ENCODE measurements at regions not wholly inside any gene's neighbourhood (a gene's known extent, or its start where the extent isn't known, plus 50 kb on each side); places are given as distances from the start of the nearest gene placed in this dataset.

DNA sequence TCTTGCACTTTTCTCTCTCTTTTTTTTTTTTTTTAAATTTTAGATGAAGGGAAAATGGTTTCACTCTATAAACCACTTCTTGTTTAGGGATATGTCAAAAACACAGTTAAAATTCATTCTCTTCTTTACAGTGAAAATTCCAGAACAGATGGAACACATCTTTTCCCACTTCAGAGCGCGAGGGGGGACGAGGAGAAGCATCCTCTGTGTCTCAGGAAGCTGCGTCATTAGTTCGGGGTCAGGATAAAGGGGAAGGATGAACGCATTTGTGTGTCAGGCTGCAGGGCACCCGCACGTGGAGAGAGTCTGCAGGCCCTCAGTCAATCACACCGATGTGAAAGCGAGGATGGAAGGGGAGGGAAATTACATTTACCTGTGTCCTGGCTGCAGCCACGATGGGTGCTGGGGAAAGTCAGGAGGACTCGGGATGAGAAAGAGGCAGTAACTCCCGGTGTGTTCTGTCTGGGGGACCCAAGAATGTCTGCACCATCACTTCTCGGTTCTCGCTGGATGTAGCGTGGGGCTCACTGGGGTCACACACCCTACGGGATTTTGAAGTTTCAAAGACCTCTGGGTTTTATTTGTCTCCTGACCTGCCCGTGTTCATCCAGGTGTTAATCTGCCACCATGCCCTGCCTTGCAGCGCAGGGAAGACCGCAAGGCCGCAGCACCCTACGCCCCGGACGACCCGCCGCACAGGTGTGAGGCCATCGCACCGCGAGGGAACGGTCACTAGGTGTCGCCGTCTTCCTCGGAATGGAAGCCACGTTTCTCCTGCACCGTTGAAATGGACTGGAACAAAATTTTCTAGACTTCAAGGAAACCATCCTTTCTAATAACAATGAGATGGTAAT is 66.7 kb upstream of the PITRM1 start:
- ChIA-PET POLR2A (interaction anchor here (0.7 to 1.5 kb wide), 3 partner anchors 46 to 546 kb away, joined by 3 to 4 read pairs (median 4); partner anchors contain the start of gene KLF6), CTCF (interaction anchor here (0.6 to 1.3 kb wide), 11 partner anchors 10 to 1528 kb away, joined by 3 to 6 read pairs (median 3); no protein-coding TSS in a partner anchor)
- Histone ChIP-seq H3K4me3 (ENCODE audit: low read depth, low read length) (no peak overlapping the region), H3K27me3 (ENCODE audit: control insufficient read depth, insufficient read depth, low read length) (no peaks in the 10 kb centered on the region), H3K9me3 (ENCODE audit: control insufficient read depth, insufficient read depth, low read length) (peaks cover 8% of the 10 kb centered on the region; the same call in 1 of the 2 replicates), H3K27ac (ENCODE audit: low read depth, low read length) (peak overlapping the region; percentile 65)
- TF ChIP-seq, protein P1, sequence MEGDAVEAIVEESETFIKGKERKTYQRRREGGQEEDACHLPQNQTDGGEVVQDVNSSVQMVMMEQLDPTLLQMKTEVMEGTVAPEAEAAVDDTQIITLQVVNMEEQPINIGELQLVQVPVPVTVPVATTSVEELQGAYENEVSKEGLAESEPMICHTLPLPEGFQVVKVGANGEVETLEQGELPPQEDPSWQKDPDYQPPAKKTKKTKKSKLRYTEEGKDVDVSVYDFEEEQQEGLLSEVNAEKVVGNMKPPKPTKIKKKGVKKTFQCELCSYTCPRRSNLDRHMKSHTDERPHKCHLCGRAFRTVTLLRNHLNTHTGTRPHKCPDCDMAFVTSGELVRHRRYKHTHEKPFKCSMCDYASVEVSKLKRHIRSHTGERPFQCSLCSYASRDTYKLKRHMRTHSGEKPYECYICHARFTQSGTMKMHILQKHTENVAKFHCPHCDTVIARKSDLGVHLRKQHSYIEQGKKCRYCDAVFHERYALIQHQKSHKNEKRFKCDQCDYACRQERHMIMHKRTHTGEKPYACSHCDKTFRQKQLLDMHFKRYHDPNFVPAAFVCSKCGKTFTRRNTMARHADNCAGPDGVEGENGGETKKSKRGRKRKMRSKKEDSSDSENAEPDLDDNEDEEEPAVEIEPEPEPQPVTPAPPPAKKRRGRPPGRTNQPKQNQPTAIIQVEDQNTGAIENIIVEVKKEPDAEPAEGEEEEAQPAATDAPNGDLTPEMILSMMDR (IDR thresholded peaks at IDR 0.05; ENCODE audit: low read depth, low read length), result peak; percentile 80
- DNase-seq (ENCODE audit: low read depth, low spot score), result no peak

GRCh38 chr10:3238115-3238871 is 65.7 kb upstream of the PITRM1 start:
- no peak overlapping the region for H3K27ac ChIP-seq (ENCODE audit: low read depth, low read length)
- CTCF ChIA-PET, result interaction anchor here (1.0 to 1.3 kb wide), 2 partner anchors 11 to 40 kb away, joined by 3 to 6 read pairs; no protein-coding TSS in a partner anchor

GRCh38 chr10:3237530-3237929 is 64.9 kb upstream of the PITRM1 start:
- TF ChIP-seq, protein P1 (IDR thresholded peaks at IDR 0.05; ENCODE audit: low read depth, low read length), result no peak
- POLR2A ChIA-PET, result no interaction called here
- no peak for DNase-seq (ENCODE audit: low read depth, low spot score)
- Histone ChIP-seq H3K27me3 (ENCODE audit: control insufficient read depth, insufficient read depth, low read length) (no peaks in the 10 kb centered on the region), H3K4me3 (ENCODE audit: low read depth, low read length) (no peak overlapping the region), H3K9me3 (ENCODE audit: control insufficient read depth, insufficient read depth, low read length) (peaks cover 8% of the 10 kb centered on the region; the same call in 1 of the 2 replicates), H3K27ac (ENCODE audit: low read depth, low read length) (no peak overlapping the region)
- CTCF ChIA-PET, result no interaction called here

More at GRCh38 chr10:3238115-3238871, 65.7 kb upstream of the PITRM1 start:
- TF ChIP-seq, protein P1 (IDR thresholded peaks at IDR 0.05; ENCODE audit: low read depth, low read length), result no peak
- POLR2A ChIA-PET, result interaction anchor here (1.1 to 1.5 kb wide), 2 partner anchors 45 to 547 kb away, joined by 3 to 4 read pairs; partner anchors contain the start of gene KLF6
- peaks cover 8% of the 10 kb centered on the region; the same call in 1 of the 2 replicates for H3K9me3 ChIP-seq (ENCODE audit: control insufficient read depth, insufficient read depth, low read length)
- no peak overlapping the region for H3K4me3 ChIP-seq (ENCODE audit: low read depth, low read length)
- DNase-seq (ENCODE audit: low read depth, low spot score), result no peak
- no peaks in the 10 kb centered on the region for H3K27me3 ChIP-seq (ENCODE audit: control insufficient read depth, insufficient read depth, low read length)

- no peak for DNase-seq (ENCODE audit: low read depth, low spot score)
- Histone ChIP-seq H3K9me3 (ENCODE audit: control insufficient read depth, insufficient read depth, low read length) (peaks cover 11% of the 10 kb centered on the region), H3K27ac (ENCODE audit: low read depth, low read length) (no peak overlapping the region), H3K27me3 (ENCODE audit: control insufficient read depth, insufficient read depth, low read length) (no peaks in the 10 kb centered on the region), H3K4me3 (ENCODE audit: low read depth, low read length) (no peak overlapping the region)
- ChIA-PET CTCF (no interaction called here), POLR2A (no interaction called here)
- TF ChIP-seq, protein P1 (IDR thresholded peaks at IDR 0.05; ENCODE audit: low read depth, low read length), result no peak
Measured at GRCh38 chr10:3236644-3237404, 64.2 kb upstream of the PITRM1 start.

All from AG04450 (cell line).